GM10248 (cell line): ENCODE measurements at regions not wholly inside any gene's neighbourhood (a gene's known extent, or its start where the extent isn't known, plus 50 kb on each side); places are given as distances from the start of the nearest gene placed in this dataset.

ENCODE experiments used
- CTCF ChIA-PET: fragments of 300-600 bp; sonication (Branson Sonifier 250); formaldehyde crosslinking; extraction: SDS; loops from one replicate; lab custom pipeline; 2021; ENCODE audit warnings: antibody characterized with exemption; lab: Yijun Ruan, JAX
- POLR2A ChIA-PET: fragments of 350-650 bp; sonication (Branson Sonifier 250); formaldehyde crosslinking; extraction: SDS; loops from one replicate; lab custom pipeline; 2020; ENCODE audit warnings: antibody characterized with exemption; lab: Yijun Ruan, JAX
- DNase-seq: peaks from one replicate; pipeline ENCODE4 v3.0.0; 2012; ENCODE audit errors: extremely low spot score
- CTCF ChIP-seq: IDR thresholded peaks from 2 replicates; pipeline ENCODE4 v1.5.1; 2012; ENCODE audit warnings: mild to moderate bottlenecking, low read depth; ENCODE audit errors: extremely low read depth, missing control alignments, control extremely low read depth

GRCh38 chr18:40569605-40570004 lies 1385.4 kb upstream of the PIK3C3 start:
- ChIA-PET CTCF (interaction anchor here (1.4 to 1.6 kb wide), 3 partner anchors 9 to 11 kb away, joined by 3 to 4 read pairs (median 3); no protein-coding TSS in a partner anchor), POLR2A (no interaction called here)
- TF ChIP-seq CTCF, result no peak

GRCh38 chr18:40566510-40566844 lies 1388.6 kb upstream of the PIK3C3 start:
- no peak for TF ChIP-seq CTCF
- DNase-seq, result no peak
- POLR2A ChIA-PET, result no interaction called here
- CTCF ChIA-PET, result interaction anchor here (1.0 to 1.3 kb wide), 3 partner anchors 8 to 34 kb away, joined by 3 to 4 read pairs (median 3); no protein-coding TSS in a partner anchor

More at GRCh38 chr18:40569605-40570004, 1385.4 kb upstream of the PIK3C3 start:
- no peak for DNase-seq

GRCh38 chr18:40565805-40566509 lies 1389.1 kb upstream of the PIK3C3 start:
- no peak for TF ChIP-seq CTCF
- ChIA-PET POLR2A (no interaction called here), CTCF (interaction anchor here (1.0 to 1.3 kb wide), 3 partner anchors 9 to 33 kb away, joined by 3 to 4 read pairs (median 3); no protein-coding TSS in a partner anchor)
- DNase-seq, result no peak

GRCh38 chr18:40559556-40559955 lies 1395.5 kb upstream of the PIK3C3 start:
- CTCF ChIA-PET, result no interaction called here
- DNase-seq, result no peak
- POLR2A ChIA-PET, result no interaction called here
- no peak for TF ChIP-seq CTCF

- TF ChIP-seq CTCF, result no peak
- no peak for DNase-seq
- ChIA-PET POLR2A (no interaction called here), CTCF (no interaction called here)
Observed at GRCh38 chr18:40558706-40559392, 1396.2 kb upstream of the PIK3C3 start.

- CTCF ChIA-PET, result no interaction called here
- DNase-seq, result no peak
- no peak for TF ChIP-seq CTCF
- POLR2A ChIA-PET, result no interaction called here
Observed at GRCh38 chr18:40555914-40556313, 1399.1 kb upstream of the PIK3C3 start.
